WTC11 (cell line): ENCODE measurements at regions not wholly inside any gene's neighbourhood (a gene's known extent, or its start where the extent isn't known, plus 50 kb on each side); places are given as distances from the start of the nearest gene placed in this dataset.

ENCODE experiments used
- ATAC-seq: fragments of 200-7000 bp; cut with Tn5 transposase; 2 replicates; pipeline ENCODE4 v1.10.0; 2021; ENCODE audit warnings: mild to moderate bottlenecking, moderate library complexity
- CTCF ChIA-PET: fragments of 300-600 bp; sonication (Branson Sonifier 250); formaldehyde crosslinking; loops from one replicate; lab custom pipeline; 2021; ENCODE audit warnings: antibody characterized with exemption; lab: Charles Lee
- POLR2A ChIA-PET: fragments of 350-600 bp; sonication (Branson Sonifier 250); formaldehyde crosslinking; loops from one replicate; lab custom pipeline; 2021; ENCODE audit warnings: antibody characterized with exemption; lab: Charles Lee
- DNase-seq: peaks from one replicate; pipeline ENCODE4 v3.0.0; 2021; ENCODE audit warnings: low spot score
- H3K27ac Mint-ChIP-seq: 2 replicates; pipeline ENCODE4 v1.8.0; 2021; ENCODE audit warnings: mixed read lengths
- H3K27me3 Mint-ChIP-seq: 2 replicates; pipeline ENCODE4 v1.8.0; 2021; ENCODE audit warnings: low read depth, mild to moderate bottlenecking, moderate library complexity, mixed read lengths
- H3K36me3 Mint-ChIP-seq: 2 replicates; pipeline ENCODE4 v1.8.0; 2021; ENCODE audit warnings: mixed read lengths
- H3K4me1 Mint-ChIP-seq: 2 replicates; pipeline ENCODE4 v1.8.0; 2022; ENCODE audit warnings: mixed read lengths
- H3K4me3 Mint-ChIP-seq: 2 replicates; pipeline ENCODE4 v1.8.0; 2021; ENCODE audit warnings: mild to moderate bottlenecking, moderate library complexity, mixed read lengths
- H3K9me3 Mint-ChIP-seq: 2 replicates; pipeline ENCODE4 v1.8.0; 2021; ENCODE audit warnings: mixed read lengths
- CBFB ChIP-seq: sonication (generic); formaldehyde crosslinking; IDR thresholded peaks from 2 replicates; pipeline ENCODE4 v1.8.1; 2022; ENCODE audit warnings: mild to moderate bottlenecking, low read depth, missing genetic modification reagents
- E2F1 ChIP-seq: sonication (generic); formaldehyde crosslinking; IDR thresholded peaks from 2 replicates; pipeline ENCODE4 v1.8.0; 2022; ENCODE audit warnings: mild to moderate bottlenecking, missing genetic modification reagents
- FOXK1 ChIP-seq: sonication (generic); formaldehyde crosslinking; IDR thresholded peaks from 2 replicates; pipeline ENCODE4 v1.8.0; 2022; ENCODE audit warnings: mild to moderate bottlenecking, moderate library complexity, missing genetic modification reagents
- HMGA2 ChIP-seq: fragments of 250-450 bp; sonication (Bioruptor Pico); IDR thresholded peaks from 2 replicates; pipeline ENCODE4 v1.4.0; 2021; ENCODE audit warnings: mild to moderate bottlenecking, moderate library complexity
- JAZF1 ChIP-seq: fragments of 250-450 bp; sonication (Bioruptor Pico); IDR thresholded peaks from 2 replicates; pipeline ENCODE4 v1.9.0; 2021; ENCODE audit warnings: moderate library complexity, mild to moderate bottlenecking, inconsistent platforms
- KAT7 ChIP-seq: sonication (generic); formaldehyde crosslinking; IDR thresholded peaks from 2 replicates; pipeline ENCODE4 v1.8.1; 2023; ENCODE audit warnings: missing genetic modification reagents, mild to moderate bottlenecking, borderline replicate concordance
- NR1H2 ChIP-seq: sonication (generic); formaldehyde crosslinking; IDR thresholded peaks from 2 replicates; pipeline ENCODE4 v1.9.0; 2021; ENCODE audit warnings: mild to moderate bottlenecking, moderate library complexity, missing genetic modification reagents
- NR2C2 ChIP-seq: sonication (generic); formaldehyde crosslinking; IDR thresholded peaks from 2 replicates; pipeline ENCODE4 v1.8.0; 2022; ENCODE audit warnings: mild to moderate bottlenecking, missing genetic modification reagents
- OVOL2 ChIP-seq: fragments of 250-450 bp; sonication (Bioruptor Pico); IDR thresholded peaks from 2 replicates; pipeline ENCODE4 v1.9.0; 2021; ENCODE audit warnings: mild to moderate bottlenecking, borderline replicate concordance
- RORB ChIP-seq: fragments of 250-450 bp; sonication (Bioruptor Pico); IDR thresholded peaks from 2 replicates; pipeline ENCODE4 v1.9.0; 2021; ENCODE audit warnings: mild to moderate bottlenecking
- SMAD3 ChIP-seq: sonication (generic); formaldehyde crosslinking; IDR thresholded peaks from 2 replicates; pipeline ENCODE4 v1.8.0; 2022; ENCODE audit warnings: missing genetic modification reagents, mild to moderate bottlenecking, borderline replicate concordance
- SP1 ChIP-seq: sonication (generic); formaldehyde crosslinking; conservative IDR thresholded peaks from 2 replicates; pipeline ENCODE4 v1.8.1; 2022; ENCODE audit warnings: missing genetic modification reagents
- TCF7 ChIP-seq: sonication (generic); formaldehyde crosslinking; IDR thresholded peaks from 2 replicates; pipeline ENCODE4 v1.8.0; 2022; ENCODE audit warnings: mild to moderate bottlenecking, low read depth, missing genetic modification reagents, moderate library complexity
- TEAD1 ChIP-seq: sonication (generic); formaldehyde crosslinking; IDR thresholded peaks from 2 replicates; pipeline ENCODE4 v1.8.0; 2022; ENCODE audit warnings: mild to moderate bottlenecking, missing genetic modification reagents
- TP53 ChIP-seq: sonication (generic); formaldehyde crosslinking; IDR thresholded peaks from 2 replicates; pipeline ENCODE4 v1.8.1; 2023; ENCODE audit warnings: mild to moderate bottlenecking, missing genetic modification reagents
- USF1 ChIP-seq: sonication (generic); formaldehyde crosslinking; IDR thresholded peaks from 2 replicates; pipeline ENCODE4 v1.8.0; 2022; ENCODE audit warnings: mild to moderate bottlenecking, missing genetic modification reagents
- ZBTB43 ChIP-seq: sonication (generic); formaldehyde crosslinking; IDR thresholded peaks from 2 replicates; pipeline ENCODE4 v1.8.1; 2023; ENCODE audit warnings: mild to moderate bottlenecking, missing genetic modification reagents
- ZNF138 ChIP-seq: sonication (generic); formaldehyde crosslinking; conservative IDR thresholded peaks from 2 replicates; pipeline ENCODE4 v1.8.1; 2022; ENCODE audit warnings: mild to moderate bottlenecking, moderate library complexity, missing genetic modification reagents
- ZNF219 ChIP-seq: sonication (generic); formaldehyde crosslinking; IDR thresholded peaks from 2 replicates; pipeline ENCODE4 v1.8.0; 2023; ENCODE audit warnings: missing genetic modification reagents, mild to moderate bottlenecking, borderline replicate concordance
- ZNF317 ChIP-seq: sonication (generic); formaldehyde crosslinking; IDR thresholded peaks from 2 replicates; pipeline ENCODE4 v1.8.1; 2023; ENCODE audit warnings: low read depth, mild to moderate bottlenecking, moderate library complexity, missing genetic modification reagents, borderline replicate concordance
- ZNF396 ChIP-seq: fragments of 250-450 bp; sonication (Bioruptor Pico); IDR thresholded peaks from 2 replicates; pipeline ENCODE4 v1.8.0; 2021; ENCODE audit warnings: mild to moderate bottlenecking, moderate library complexity, borderline replicate concordance
- TF ChIP-seq, protein P1 (sequence below): sonication (generic); formaldehyde crosslinking; IDR thresholded peaks from 2 replicates; pipeline ENCODE4 v1.8.1; 2023; ENCODE audit warnings: mild to moderate bottlenecking, missing genetic modification reagents, moderate library complexity
- TF ChIP-seq, protein P2 (sequence below): fragments of 200-600 bp; IDR thresholded peaks from 2 replicates; pipeline ENCODE4 v1.8.0; 2022; ENCODE audit warnings: antibody characterized with exemption
- TF ChIP-seq, protein P3 (sequence below): sonication (generic); formaldehyde crosslinking; IDR thresholded peaks from 2 replicates; pipeline ENCODE4 v1.8.0; 2022; ENCODE audit warnings: missing genetic modification reagents
- TF ChIP-seq, protein P4 (sequence below): sonication (generic); formaldehyde crosslinking; conservative IDR thresholded peaks from 2 replicates; pipeline ENCODE4 v1.8.1; 2022; ENCODE audit warnings: mild to moderate bottlenecking, missing genetic modification reagents

GRCh38 chr10:28250782-28251181 lies 52.1 kb downstream of the MPP7 start:
- POLR2A ChIA-PET, result interaction anchor here (0.7 kb wide), 1 partner anchor 130 kb away, joined by 3 read pairs; no protein-coding TSS in a partner anchor
- CTCF ChIA-PET, result interaction anchor here (0.6 to 1.9 kb wide), 5 partner anchors 52 to 143 kb away, joined by 3 to 10 read pairs (median 5); partner anchors contain the start of gene MPP7
- Mint-ChIP-seq H3K9me3 (no peaks in the 10 kb centered on the region), H3K4me1 (peaks cover 7% of the 10 kb centered on the region), H3K27me3 (no peaks in the 10 kb centered on the region), H3K36me3 (no peaks in the 10 kb centered on the region), H3K27ac (no peak overlapping the region), H3K4me3 (no peak overlapping the region)
- DNase-seq, result no peak
- no peak for ATAC-seq
- TF ChIP-seq, protein P1, sequence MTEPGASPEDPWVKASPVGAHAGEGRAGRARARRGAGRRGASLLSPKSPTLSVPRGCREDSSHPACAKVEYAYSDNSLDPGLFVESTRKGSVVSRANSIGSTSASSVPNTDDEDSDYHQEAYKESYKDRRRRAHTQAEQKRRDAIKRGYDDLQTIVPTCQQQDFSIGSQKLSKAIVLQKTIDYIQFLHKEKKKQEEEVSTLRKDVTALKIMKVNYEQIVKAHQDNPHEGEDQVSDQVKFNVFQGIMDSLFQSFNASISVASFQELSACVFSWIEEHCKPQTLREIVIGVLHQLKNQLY (CRISPR knock-in tag), result no peak
- no peak for TF ChIP-seq NR2C2 (CRISPR knock-in tag)
- no peak for TF ChIP-seq TP53 (CRISPR knock-in tag)
- TF ChIP-seq JAZF1, result no peak
- TF ChIP-seq E2F1, result no peak
- TF ChIP-seq FOXK1 (CRISPR knock-in tag), result no peak
- no peak for TF ChIP-seq ZNF219 (CRISPR knock-in tag)

GRCh38 chr10:28250358-28250757 lies 52.5 kb downstream of the MPP7 start:
- ATAC-seq, result no peak
- H3K4me1 Mint-ChIP-seq, result peaks cover 7% of the 10 kb centered on the region
- CTCF ChIA-PET, result interaction anchor here (1.0 to 1.9 kb wide), 3 partner anchors 52 to 143 kb away, joined by 5 to 10 read pairs (median 9); partner anchors contain the start of gene MPP7
- H3K4me3 Mint-ChIP-seq, result no peak overlapping the region
- DNase-seq, result no peak
- no peaks in the 10 kb centered on the region for H3K36me3 Mint-ChIP-seq
- no peaks in the 10 kb centered on the region for H3K27me3 Mint-ChIP-seq
- TF ChIP-seq NR1H2 (CRISPR knock-in tag) (no peak), ZNF317 (no peak), TP53 (CRISPR knock-in tag) (no peak), OVOL2 (CRISPR knock-in tag) (no peak), ZBTB43 (CRISPR knock-in tag) (no peak), USF1 (CRISPR knock-in tag) (no peak), KAT7 (CRISPR knock-in tag) (no peak), ZNF396 (CRISPR knock-in tag) (no peak), SP1 (no peak), TCF7 (CRISPR knock-in tag) (no peak), RORB (CRISPR knock-in tag) (no peak)
- TF ChIP-seq, protein P2, sequence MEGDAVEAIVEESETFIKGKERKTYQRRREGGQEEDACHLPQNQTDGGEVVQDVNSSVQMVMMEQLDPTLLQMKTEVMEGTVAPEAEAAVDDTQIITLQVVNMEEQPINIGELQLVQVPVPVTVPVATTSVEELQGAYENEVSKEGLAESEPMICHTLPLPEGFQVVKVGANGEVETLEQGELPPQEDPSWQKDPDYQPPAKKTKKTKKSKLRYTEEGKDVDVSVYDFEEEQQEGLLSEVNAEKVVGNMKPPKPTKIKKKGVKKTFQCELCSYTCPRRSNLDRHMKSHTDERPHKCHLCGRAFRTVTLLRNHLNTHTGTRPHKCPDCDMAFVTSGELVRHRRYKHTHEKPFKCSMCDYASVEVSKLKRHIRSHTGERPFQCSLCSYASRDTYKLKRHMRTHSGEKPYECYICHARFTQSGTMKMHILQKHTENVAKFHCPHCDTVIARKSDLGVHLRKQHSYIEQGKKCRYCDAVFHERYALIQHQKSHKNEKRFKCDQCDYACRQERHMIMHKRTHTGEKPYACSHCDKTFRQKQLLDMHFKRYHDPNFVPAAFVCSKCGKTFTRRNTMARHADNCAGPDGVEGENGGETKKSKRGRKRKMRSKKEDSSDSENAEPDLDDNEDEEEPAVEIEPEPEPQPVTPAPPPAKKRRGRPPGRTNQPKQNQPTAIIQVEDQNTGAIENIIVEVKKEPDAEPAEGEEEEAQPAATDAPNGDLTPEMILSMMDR, result no peak
- TF ChIP-seq, all 79 proteins: peak for 0
- H3K27ac Mint-ChIP-seq, result no peak overlapping the region
- H3K9me3 Mint-ChIP-seq, result no peaks in the 10 kb centered on the region
- POLR2A ChIA-PET, result interaction anchor here (0.7 kb wide), 1 partner anchor 130 kb away, joined by 3 read pairs; no protein-coding TSS in a partner anchor

GRCh38 chr10:28249512-28249911 lies 53.4 kb downstream of the MPP7 start:
- CTCF ChIA-PET, result interaction anchor here (1.5 kb wide), 1 partner anchor 54 kb away, joined by 3 read pairs; the partner anchor contains the start of gene MPP7
- peaks cover 7% of the 10 kb centered on the region for H3K4me1 Mint-ChIP-seq
- TF ChIP-seq TEAD1 (CRISPR knock-in tag) (no peak), CBFB (no peak), ZNF138 (CRISPR knock-in tag) (no peak), SMAD3 (CRISPR knock-in tag) (no peak), HMGA2 (CRISPR knock-in tag) (no peak)
- TF ChIP-seq, protein P3, sequence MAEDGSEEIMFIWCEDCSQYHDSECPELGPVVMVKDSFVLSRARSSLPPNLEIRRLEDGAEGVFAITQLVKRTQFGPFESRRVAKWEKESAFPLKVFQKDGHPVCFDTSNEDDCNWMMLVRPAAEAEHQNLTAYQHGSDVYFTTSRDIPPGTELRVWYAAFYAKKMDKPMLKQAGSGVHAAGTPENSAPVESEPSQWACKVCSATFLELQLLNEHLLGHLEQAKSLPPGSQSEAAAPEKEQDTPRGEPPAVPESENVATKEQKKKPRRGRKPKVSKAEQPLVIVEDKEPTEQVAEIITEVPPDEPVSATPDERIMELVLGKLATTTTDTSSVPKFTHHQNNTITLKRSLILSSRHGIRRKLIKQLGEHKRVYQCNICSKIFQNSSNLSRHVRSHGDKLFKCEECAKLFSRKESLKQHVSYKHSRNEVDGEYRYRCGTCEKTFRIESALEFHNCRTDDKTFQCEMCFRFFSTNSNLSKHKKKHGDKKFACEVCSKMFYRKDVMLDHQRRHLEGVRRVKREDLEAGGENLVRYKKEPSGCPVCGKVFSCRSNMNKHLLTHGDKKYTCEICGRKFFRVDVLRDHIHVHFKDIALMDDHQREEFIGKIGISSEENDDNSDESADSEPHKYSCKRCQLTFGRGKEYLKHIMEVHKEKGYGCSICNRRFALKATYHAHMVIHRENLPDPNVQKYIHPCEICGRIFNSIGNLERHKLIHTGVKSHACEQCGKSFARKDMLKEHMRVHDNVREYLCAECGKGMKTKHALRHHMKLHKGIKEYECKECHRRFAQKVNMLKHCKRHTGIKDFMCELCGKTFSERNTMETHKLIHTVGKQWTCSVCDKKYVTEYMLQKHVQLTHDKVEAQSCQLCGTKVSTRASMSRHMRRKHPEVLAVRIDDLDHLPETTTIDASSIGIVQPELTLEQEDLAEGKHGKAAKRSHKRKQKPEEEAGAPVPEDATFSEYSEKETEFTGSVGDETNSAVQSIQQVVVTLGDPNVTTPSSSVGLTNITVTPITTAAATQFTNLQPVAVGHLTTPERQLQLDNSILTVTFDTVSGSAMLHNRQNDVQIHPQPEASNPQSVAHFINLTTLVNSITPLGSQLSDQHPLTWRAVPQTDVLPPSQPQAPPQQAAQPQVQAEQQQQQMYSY, result no peak
- TF ChIP-seq, protein P4, sequence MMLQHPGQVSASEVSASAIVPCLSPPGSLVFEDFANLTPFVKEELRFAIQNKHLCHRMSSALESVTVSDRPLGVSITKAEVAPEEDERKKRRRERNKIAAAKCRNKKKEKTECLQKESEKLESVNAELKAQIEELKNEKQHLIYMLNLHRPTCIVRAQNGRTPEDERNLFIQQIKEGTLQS (CRISPR knock-in tag), result no peak

More at GRCh38 chr10:28249512-28249911, 53.4 kb downstream of the MPP7 start:
- POLR2A ChIA-PET, result no interaction called here
- DNase-seq (no peak), ATAC-seq (peak; percentile 36; the same call in 1 of the 2 replicates)
- Mint-ChIP-seq H3K4me3 (no peak overlapping the region), H3K9me3 (no peaks in the 10 kb centered on the region), H3K36me3 (no peaks in the 10 kb centered on the region), H3K27ac (no peak overlapping the region), H3K27me3 (no peaks in the 10 kb centered on the region)
